ENCODE measurements at regions not wholly inside any gene's neighbourhood (a gene's known extent, or its start where the extent isn't known, plus 50 kb on each side); places are given as distances from the start of the nearest gene placed in this dataset.

DNA sequence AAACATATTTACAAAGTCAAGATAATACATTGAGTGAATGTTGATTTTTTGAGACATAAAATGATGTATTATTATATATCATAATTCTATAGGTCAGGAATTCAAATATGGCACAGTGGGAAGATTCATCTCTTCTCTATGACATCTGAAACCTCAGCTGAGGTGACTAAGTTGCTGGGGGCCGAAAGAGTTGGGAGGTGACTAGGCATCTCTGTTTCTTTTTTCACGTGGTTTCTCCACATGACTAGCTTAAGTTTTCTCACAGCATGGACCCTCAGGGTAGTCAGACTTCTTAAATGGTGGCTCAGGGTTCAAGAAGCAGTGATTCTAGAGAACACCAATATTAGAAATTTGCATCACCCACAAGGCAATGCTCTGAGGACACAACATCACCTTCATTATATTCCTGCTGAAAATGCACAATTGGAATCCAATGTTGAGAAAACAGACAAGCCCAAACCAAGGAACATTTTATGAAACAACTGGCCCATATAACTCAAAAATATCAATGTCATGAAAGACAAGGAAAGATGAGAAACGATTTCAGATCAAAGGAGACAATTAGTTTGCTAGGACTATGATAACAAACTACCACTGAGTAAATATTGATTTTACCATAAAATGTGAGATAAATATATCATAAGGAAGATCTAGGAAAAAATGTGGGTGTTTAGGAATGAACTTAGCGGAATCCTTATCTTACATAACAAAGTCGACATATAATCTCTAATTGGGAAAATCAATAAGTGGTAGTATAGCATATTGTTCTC is 273.3 kb upstream of the IRAK1BP1 start:
- no peak overlapping the region for H3K4me3 ChIP-seq
- no peaks in the 10 kb centered on the region for H3K27me3 ChIP-seq (ENCODE audit: low read depth)
- DNase-seq: no peak
- intact Hi-C loops (cut with micrococcal nuclease): no loop called here
- no peaks in the 10 kb centered on the region for H3K4me1 ChIP-seq
- H3K9me3 ChIP-seq (replicated peaks): no peaks in the 10 kb centered on the region
- TF ChIP-seq CTCF (IDR thresholded peaks at IDR 0.05; ENCODE audit: borderline replicate concordance): no peak
- no peak overlapping the region for H3K27ac ChIP-seq (replicated peaks)
- no peaks in the 10 kb centered on the region for H3K36me3 ChIP-seq

DNA sequence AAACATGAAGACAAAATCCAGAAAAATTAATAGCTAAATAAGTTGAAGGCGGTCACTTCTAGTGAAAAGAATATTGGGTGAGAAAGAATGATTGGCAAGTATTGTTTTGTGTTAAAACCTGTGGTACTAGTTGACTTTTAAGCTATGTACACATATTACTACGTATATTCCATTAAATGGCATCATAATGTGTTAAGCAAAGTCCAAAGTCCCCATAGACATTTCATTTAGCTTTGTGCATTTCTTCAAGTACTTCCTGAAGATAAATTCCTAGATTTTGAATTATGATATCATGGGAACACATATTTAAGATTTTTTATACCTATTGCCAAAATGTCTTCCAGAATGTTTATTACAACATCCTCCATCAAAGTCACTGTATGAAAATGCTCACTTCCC is 272.7 kb upstream of the IRAK1BP1 start:
- no peak for TF ChIP-seq CTCF (IDR thresholded peaks at IDR 0.05; ENCODE audit: borderline replicate concordance)
- H3K4me1 ChIP-seq: no peaks in the 10 kb centered on the region
- H3K4me3 ChIP-seq: no peak overlapping the region
- H3K27ac ChIP-seq (replicated peaks): no peak overlapping the region
- no peaks in the 10 kb centered on the region for H3K36me3 ChIP-seq
- H3K27me3 ChIP-seq (ENCODE audit: low read depth): no peaks in the 10 kb centered on the region
- DNase-seq: no peak
- no peaks in the 10 kb centered on the region for H3K9me3 ChIP-seq (replicated peaks)
- intact Hi-C loops (cut with micrococcal nuclease): no loop called here

DNA sequence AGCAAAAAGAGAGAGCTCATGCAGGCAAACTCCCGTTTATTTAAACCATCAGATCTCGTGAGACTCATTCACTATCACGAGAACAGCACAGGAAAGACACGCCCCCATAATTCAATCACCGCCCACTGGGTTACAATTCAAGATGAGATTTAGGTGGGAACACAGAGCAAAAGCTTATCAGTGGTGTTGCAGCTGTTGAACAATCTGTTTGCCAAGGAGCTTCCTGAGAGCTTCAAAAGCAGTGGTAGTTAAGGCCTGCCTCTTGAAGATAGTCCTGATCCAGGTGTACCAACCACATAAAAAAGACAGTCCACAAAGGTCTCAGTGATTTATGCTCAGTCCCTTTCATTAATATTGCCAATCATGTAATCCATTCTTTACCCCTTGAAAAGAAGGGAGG is 269.4 kb upstream of the IRAK1BP1 start:
- intact Hi-C loops (cut with micrococcal nuclease): no loop called here
- TF ChIP-seq CTCF (IDR thresholded peaks at IDR 0.05; ENCODE audit: borderline replicate concordance): no peak
- peak overlapping the region; percentile 62 for H3K27ac ChIP-seq (replicated peaks)

DNA sequence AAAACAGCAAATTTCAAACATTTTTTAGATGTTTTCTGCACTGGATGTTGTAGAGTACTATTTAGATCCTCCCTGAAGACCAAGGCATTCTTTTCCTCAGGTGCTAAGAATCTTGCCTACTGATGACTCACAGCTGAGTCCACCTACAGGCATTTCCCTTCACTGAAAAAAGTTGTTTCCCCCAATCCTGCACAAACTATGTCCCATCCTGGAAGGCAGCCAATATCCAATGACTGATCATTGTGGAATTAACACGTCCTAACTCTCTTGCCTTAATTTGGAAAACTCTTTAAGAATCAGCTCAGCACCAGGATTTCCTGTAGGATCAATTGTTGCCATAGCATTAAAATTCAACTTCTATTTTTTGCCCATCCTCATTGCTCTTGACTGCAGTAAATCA is 268.4 kb upstream of the IRAK1BP1 start:
- Histone ChIP-seq H3K9me3 (replicated peaks) (no peaks in the 10 kb centered on the region), H3K27ac (replicated peaks) (peak overlapping the region; percentile 34), H3K4me1 (no peaks in the 10 kb centered on the region), H3K27me3 (ENCODE audit: low read depth) (no peaks in the 10 kb centered on the region), H3K4me3 (no peak overlapping the region), H3K36me3 (no peaks in the 10 kb centered on the region)
- intact Hi-C loops (cut with micrococcal nuclease): no loop called here
- DNase-seq: no peak
- no peak for TF ChIP-seq CTCF (IDR thresholded peaks at IDR 0.05; ENCODE audit: borderline replicate concordance)

More for the DNA sequence above, 269.4 kb upstream of the IRAK1BP1 start:
- no peak overlapping the region for H3K4me3 ChIP-seq
- H3K9me3 ChIP-seq (replicated peaks): no peaks in the 10 kb centered on the region
- DNase-seq: no peak
- H3K27me3 ChIP-seq (ENCODE audit: low read depth): no peaks in the 10 kb centered on the region
- H3K36me3 ChIP-seq: no peaks in the 10 kb centered on the region
- no peaks in the 10 kb centered on the region for H3K4me1 ChIP-seq

DNA sequence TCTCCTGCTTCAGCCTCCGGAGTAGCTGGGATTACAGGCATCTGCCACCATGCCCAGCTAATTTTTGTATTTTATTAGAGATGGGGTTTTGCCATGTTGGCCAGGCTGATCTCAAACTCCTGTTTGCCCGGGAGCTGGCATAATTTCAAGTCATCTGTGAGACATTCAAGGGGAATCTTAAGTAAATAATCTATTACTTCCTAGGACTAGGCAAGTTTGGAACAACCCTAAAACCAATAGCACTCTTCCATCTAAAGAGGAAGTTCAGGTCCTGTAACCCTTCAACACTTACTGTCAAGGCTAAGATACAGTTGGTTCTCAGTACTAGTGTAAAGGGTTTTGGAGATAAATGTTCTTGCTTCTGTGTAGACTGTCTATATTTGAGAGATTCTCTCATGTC is 267.8 kb upstream of the IRAK1BP1 start:
- Histone ChIP-seq H3K27ac (replicated peaks) (peak overlapping the region; percentile 34), H3K9me3 (replicated peaks) (no peaks in the 10 kb centered on the region), H3K27me3 (ENCODE audit: low read depth) (no peaks in the 10 kb centered on the region), H3K4me3 (no peak overlapping the region), H3K4me1 (no peaks in the 10 kb centered on the region), H3K36me3 (no peaks in the 10 kb centered on the region)
- intact Hi-C loops (cut with micrococcal nuclease): no loop called here
- no peak for TF ChIP-seq CTCF (IDR thresholded peaks at IDR 0.05; ENCODE audit: borderline replicate concordance)
- no peak for DNase-seq

All from left ventricle myocardium inferior (tissue), 1 donor.